ENCODE measurements at regions not wholly inside any gene's neighbourhood (a gene's known extent, or its start where the extent isn't known, plus 50 kb on each side); places are given as distances from the start of the nearest gene placed in this dataset.

GRCh38 chr9:25613709-25614108 is 64.5 kb downstream of the TUSC1 start:
- ChIA-PET POLR2A (no interaction called here), CTCF (no interaction called here)
- TF ChIP-seq CTCF (IDR thresholded peaks at IDR 0.05; ENCODE audit: control extremely low read depth, extremely low read depth, low read depth, missing control alignments): no peak
- no peak for DNase-seq (ENCODE audit: extremely low spot score)

- DNase-seq (ENCODE audit: extremely low spot score): no peak
- no peak for TF ChIP-seq CTCF (IDR thresholded peaks at IDR 0.05; ENCODE audit: control extremely low read depth, extremely low read depth, low read depth, missing control alignments)
- POLR2A ChIA-PET: no interaction called here
- CTCF ChIA-PET: no interaction called here
Measured at GRCh38 chr9:25603106-25603505, 75.1 kb downstream of the TUSC1 start.

- TF ChIP-seq CTCF (IDR thresholded peaks at IDR 0.05; ENCODE audit: control extremely low read depth, extremely low read depth, low read depth, missing control alignments): no peak
- CTCF ChIA-PET: interaction anchor here (1.1 kb wide), 1 partner anchor 9 kb away, joined by 3 read pairs; no protein-coding TSS in a partner anchor
- no peak for DNase-seq (ENCODE audit: extremely low spot score)
- POLR2A ChIA-PET: no interaction called here
Measured at GRCh38 chr9:25602400-25603044, 75.7 kb downstream of the TUSC1 start.

GRCh38 chr9:25600501-25600900 is 77.7 kb downstream of the TUSC1 start:
- ChIA-PET POLR2A (no interaction called here), CTCF (interaction anchor here (1.9 kb wide), 1 partner anchor 29 kb away, joined by 4 read pairs; no protein-coding TSS in a partner anchor)
- DNase-seq (ENCODE audit: extremely low spot score): no peak
- no peak for TF ChIP-seq CTCF (IDR thresholded peaks at IDR 0.05; ENCODE audit: control extremely low read depth, extremely low read depth, low read depth, missing control alignments)

- POLR2A ChIA-PET: no interaction called here
- TF ChIP-seq CTCF (IDR thresholded peaks at IDR 0.05; ENCODE audit: control extremely low read depth, extremely low read depth, low read depth, missing control alignments): no peak
- DNase-seq (ENCODE audit: extremely low spot score): no peak
- CTCF ChIA-PET: no interaction called here
Measured at GRCh38 chr9:25584611-25585010, 93.6 kb downstream of the TUSC1 start.

- TF ChIP-seq CTCF (IDR thresholded peaks at IDR 0.05; ENCODE audit: control extremely low read depth, extremely low read depth, low read depth, missing control alignments): no peak
- DNase-seq (ENCODE audit: extremely low spot score): no peak
- ChIA-PET CTCF (no interaction called here), POLR2A (no interaction called here)
Measured at GRCh38 chr9:25573281-25573680, 105.0 kb downstream of the TUSC1 start.

All from GM10248 (cell line).